Karpas-422 (cell line): ENCODE measurements at regions not wholly inside any gene's neighbourhood (a gene's known extent, or its start where the extent isn't known, plus 50 kb on each side); places are given as distances from the start of the nearest gene placed in this dataset.

Experiments used
- DNase-seq: peaks from one replicate; pipeline ENCODE4 v3.0.0-alpha.2; 2015
- H2AFZ ChIP-seq: fragments of 200-600 bp; sonication (generic); 2 replicates; pipeline ENCODE4 v1.6.1; 2014; ENCODE audit warnings: antibody characterized with exemption, low read length, mixed read lengths
- H3K27ac ChIP-seq: fragments of 200-600 bp; sonication (generic); 2 replicates; pipeline ENCODE4 v1.5.1; 2014; ENCODE audit warnings: mild to moderate bottlenecking, low read length, moderate library complexity
- H3K27me3 ChIP-seq: fragments of 200-600 bp; sonication (generic); 2 replicates; pipeline ENCODE4 v1.6.1; 2014; ENCODE audit warnings: low read length, mixed read lengths
- H3K36me3 ChIP-seq: fragments of 200-600 bp; sonication (generic); 2 replicates; pipeline ENCODE4 v1.6.1; 2014; ENCODE audit warnings: low read length, mixed read lengths; ENCODE audit not compliant: insufficient read depth
- H3K4me1 ChIP-seq: fragments of 200-600 bp; sonication (generic); 2 replicates; pipeline ENCODE4 v1.6.1; 2014; ENCODE audit warnings: mild to moderate bottlenecking, low read length, mixed read lengths
- H3K4me2 ChIP-seq: fragments of 200-600 bp; sonication (generic); 2 replicates; pipeline ENCODE4 v1.6.1; 2014; ENCODE audit warnings: low read length, low read depth, mild to moderate bottlenecking; ENCODE audit not compliant: poor library complexity, severe bottlenecking
- H3K4me3 ChIP-seq: fragments of 200-600 bp; sonication (generic); 2 replicates; pipeline ENCODE4 v1.5.1; 2014; ENCODE audit warnings: mild to moderate bottlenecking, antibody characterized with exemption, low read length, mixed read lengths
- H3K79me2 ChIP-seq: fragments of 200-600 bp; sonication (generic); 2 replicates; pipeline ENCODE4 v1.6.1; 2014; ENCODE audit warnings: mild to moderate bottlenecking, low read length, mixed read lengths
- H3K9ac ChIP-seq: fragments of 200-600 bp; sonication (generic); 2 replicates; pipeline ENCODE4 v1.6.0; 2014; ENCODE audit warnings: low read length
- H3K9me2 ChIP-seq: fragments of 200-600 bp; sonication (generic), shearing (Covaris generic); replicated peaks from 2 replicates; pipeline ENCODE4 v1.6.0; 2014; ENCODE audit warnings: mild to moderate bottlenecking, low read length, moderate library complexity; ENCODE audit not compliant: insufficient read depth
- H3K9me3 ChIP-seq: fragments of 300-700, 200-600 bp; sonication (generic); 2 replicates; pipeline ENCODE4 v1.6.1; 2014; ENCODE audit warnings: low read length, mixed read lengths
- H4K20me1 ChIP-seq: fragments of 200-600 bp; sonication (generic); 2 replicates; pipeline ENCODE4 v1.6.1; 2014; ENCODE audit warnings: mild to moderate bottlenecking, antibody characterized with exemption, low read length, low read depth; ENCODE audit not compliant: insufficient read depth

DNA sequence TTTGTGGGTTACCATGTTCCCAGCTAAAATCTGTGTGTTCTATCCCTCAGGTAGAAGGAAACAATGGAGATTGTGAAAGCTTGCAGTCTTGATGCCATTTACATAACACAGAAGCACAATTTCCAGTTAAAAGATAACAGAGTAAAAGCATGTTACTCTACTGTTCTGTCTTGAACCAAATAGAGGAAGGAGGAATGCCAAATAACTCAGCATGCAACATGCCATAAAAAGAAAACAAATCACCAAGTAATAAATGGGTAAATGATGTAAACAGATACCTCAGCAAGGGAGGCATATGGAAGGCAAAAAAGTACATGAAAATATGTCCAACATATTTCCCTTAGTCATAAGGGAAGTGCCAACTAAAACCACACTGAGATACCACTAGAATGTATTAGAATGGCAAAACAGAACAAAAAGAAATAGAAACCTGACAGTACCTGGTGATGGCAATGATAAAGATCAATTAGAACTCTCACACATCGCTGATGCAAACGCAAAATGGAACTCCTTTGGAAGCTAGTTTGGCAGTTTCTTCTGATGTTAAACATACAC, 502.6 kb upstream of the HS3ST1 start:
- Histone ChIP-seq H2AFZ (no peak overlapping the region), H3K4me2 (no peak overlapping the region), H3K9ac (no peak overlapping the region), H3K27me3 (no peaks in the 10 kb centered on the region), H3K9me2 (no peaks in the 10 kb centered on the region), H3K27ac (no peak overlapping the region), H4K20me1 (no peaks in the 10 kb centered on the region), H3K79me2 (no peaks in the 10 kb centered on the region), H3K4me1 (no peaks in the 10 kb centered on the region), H3K9me3 (peaks cover 5% of the 10 kb centered on the region), H3K36me3 (no peaks in the 10 kb centered on the region), H3K4me3 (no peak overlapping the region)
- DNase-seq, result no peak

DNA sequence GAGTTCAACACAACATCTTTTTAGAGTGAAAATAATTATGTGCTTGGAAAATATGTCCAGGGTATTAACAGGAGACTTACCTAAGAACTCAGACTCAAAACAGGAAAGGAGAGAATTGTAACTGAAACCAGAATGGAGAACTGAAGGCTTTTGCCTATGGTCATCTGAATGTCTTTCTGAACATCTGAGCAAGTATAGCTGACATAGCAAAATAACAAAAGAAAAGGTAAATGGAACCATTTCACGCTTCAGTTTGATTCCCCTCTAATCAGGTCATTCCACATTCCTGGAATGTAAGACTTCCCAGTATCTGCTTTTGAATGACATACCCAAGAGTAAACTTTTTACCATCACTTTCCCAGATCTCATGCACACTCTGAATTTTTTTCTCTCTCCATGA, 500.4 kb upstream of the HS3ST1 start:
- no peaks in the 10 kb centered on the region for H3K79me2 ChIP-seq

DNA sequence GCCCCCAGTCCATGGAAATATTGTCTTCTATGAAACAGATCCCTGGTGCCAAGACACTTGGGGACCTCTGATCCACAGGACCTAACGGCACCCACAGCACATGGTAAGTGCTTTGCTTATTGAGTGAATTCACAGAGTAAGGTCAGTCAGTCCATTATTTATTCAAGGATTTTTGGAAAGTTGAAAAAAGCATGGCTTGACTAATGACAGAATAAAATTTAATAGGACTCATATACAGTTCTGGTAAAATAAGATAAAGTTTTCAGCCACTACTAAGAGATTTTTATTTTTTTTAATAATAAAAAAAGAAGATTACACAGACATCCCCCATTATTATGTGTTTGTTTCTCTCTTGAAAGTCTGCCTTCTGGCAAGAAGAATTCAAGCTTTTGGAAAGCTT, 490.6 kb upstream of the HS3ST1 start:
- Histone ChIP-seq H3K27ac (no peak overlapping the region), H3K79me2 (no peaks in the 10 kb centered on the region), H3K9ac (no peak overlapping the region), H2AFZ (no peak overlapping the region), H3K27me3 (no peaks in the 10 kb centered on the region), H3K36me3 (no peaks in the 10 kb centered on the region), H3K9me2 (no peaks in the 10 kb centered on the region), H3K4me1 (no peaks in the 10 kb centered on the region), H3K9me3 (peaks cover 16% of the 10 kb centered on the region; the same call in 1 of the 2 replicates), H3K4me3 (no peak overlapping the region), H3K4me2 (no peak overlapping the region), H4K20me1 (no peaks in the 10 kb centered on the region)
- no peak for DNase-seq

More for the DNA sequence above, 500.4 kb upstream of the HS3ST1 start:
- no peaks in the 10 kb centered on the region for H4K20me1 ChIP-seq
- no peaks in the 10 kb centered on the region for H3K4me1 ChIP-seq
- H2AFZ ChIP-seq, result no peak overlapping the region
- no peaks in the 10 kb centered on the region for H3K9me2 ChIP-seq
- H3K4me2 ChIP-seq, result no peak overlapping the region
- peaks cover 5% of the 10 kb centered on the region for H3K9me3 ChIP-seq
- H3K9ac ChIP-seq, result no peak overlapping the region
- no peak for DNase-seq
- H3K4me3 ChIP-seq, result no peak overlapping the region
- H3K27ac ChIP-seq, result no peak overlapping the region
- no peaks in the 10 kb centered on the region for H3K27me3 ChIP-seq
- H3K36me3 ChIP-seq, result no peaks in the 10 kb centered on the region

DNA sequence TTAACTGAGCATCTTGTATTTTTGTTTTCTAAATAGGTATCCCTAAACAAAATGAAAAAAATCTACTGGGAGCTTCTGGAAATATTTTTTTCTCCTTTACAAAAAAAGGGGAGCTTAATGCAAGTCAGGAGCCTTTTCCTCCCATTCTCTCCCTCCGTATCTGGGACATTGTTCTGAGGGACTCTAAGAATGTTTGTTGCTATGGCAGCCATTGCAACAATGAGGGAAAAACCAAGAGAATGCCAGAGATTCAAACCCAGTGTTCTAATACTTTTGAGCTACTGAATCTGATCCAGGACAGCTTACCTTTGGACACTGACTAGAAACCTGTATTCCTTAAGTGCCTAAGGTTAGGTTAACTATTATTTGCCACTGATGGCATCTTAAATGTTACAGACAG, 485.7 kb upstream of the HS3ST1 start:
- Histone ChIP-seq H4K20me1 (no peaks in the 10 kb centered on the region), H3K4me3 (no peak overlapping the region), H3K4me2 (no peak overlapping the region), H3K27ac (no peak overlapping the region), H3K27me3 (no peaks in the 10 kb centered on the region), H3K9ac (no peak overlapping the region), H3K36me3 (no peaks in the 10 kb centered on the region), H3K9me3 (peaks cover 20% of the 10 kb centered on the region; the same call in 1 of the 2 replicates), H3K9me2 (no peaks in the 10 kb centered on the region), H3K79me2 (no peaks in the 10 kb centered on the region), H2AFZ (no peak overlapping the region), H3K4me1 (no peaks in the 10 kb centered on the region)
- no peak for DNase-seq

DNA sequence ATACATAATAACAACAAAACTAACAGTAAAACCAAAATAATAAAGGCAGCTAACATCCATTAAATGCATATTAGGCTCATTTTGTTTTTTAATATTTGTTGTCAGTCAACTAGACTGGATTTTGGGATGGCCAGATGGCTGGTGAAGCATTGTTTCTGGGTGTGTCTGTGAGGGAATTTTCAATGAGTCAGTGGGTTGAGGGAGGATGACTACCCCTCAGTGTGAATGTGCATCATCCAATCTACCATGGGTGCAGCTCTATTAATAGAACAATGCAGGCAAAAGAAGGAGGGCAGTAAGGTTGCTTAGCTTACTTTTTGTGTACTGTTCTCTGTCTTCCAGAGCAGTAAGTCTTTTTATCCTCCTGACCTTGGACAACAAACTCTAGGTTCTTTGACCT, 484.2 kb upstream of the HS3ST1 start:
- no peaks in the 10 kb centered on the region for H3K79me2 ChIP-seq
- no peak overlapping the region for H3K4me2 ChIP-seq
- H3K4me1 ChIP-seq, result no peaks in the 10 kb centered on the region
- H4K20me1 ChIP-seq, result no peaks in the 10 kb centered on the region
- no peaks in the 10 kb centered on the region for H3K27me3 ChIP-seq
- DNase-seq, result no peak
- H2AFZ ChIP-seq, result no peak overlapping the region
- no peaks in the 10 kb centered on the region for H3K36me3 ChIP-seq
- peaks cover 27% of the 10 kb centered on the region; the same call in 1 of the 2 replicates for H3K9me3 ChIP-seq
- H3K9ac ChIP-seq, result no peak overlapping the region
- H3K9me2 ChIP-seq, result no peaks in the 10 kb centered on the region
- no peak overlapping the region for H3K27ac ChIP-seq
- no peak overlapping the region for H3K4me3 ChIP-seq

DNA sequence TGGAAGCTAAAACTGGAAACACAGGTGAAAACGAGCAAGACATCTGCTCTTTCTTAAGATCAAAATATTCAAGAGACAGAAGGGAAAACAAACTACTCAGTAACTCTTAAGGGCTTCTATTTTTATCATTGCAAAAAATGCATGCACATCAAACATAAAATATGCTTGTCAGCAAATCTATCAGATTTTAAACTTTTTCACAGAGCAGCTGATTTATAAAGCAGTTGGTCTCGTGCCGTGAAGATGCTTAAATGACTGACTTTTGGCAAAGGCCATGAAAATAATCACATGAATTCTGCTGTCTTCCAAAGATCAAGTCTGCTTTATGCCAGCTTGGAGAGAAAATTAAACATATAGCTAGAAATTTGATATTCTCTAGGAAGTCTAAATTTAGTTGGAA, 482.1 kb upstream of the HS3ST1 start:
- Histone ChIP-seq H4K20me1 (no peaks in the 10 kb centered on the region), H3K9ac (no peak overlapping the region), H3K27me3 (no peaks in the 10 kb centered on the region), H3K4me3 (no peak overlapping the region), H2AFZ (no peak overlapping the region), H3K9me3 (peaks cover 27% of the 10 kb centered on the region), H3K36me3 (no peaks in the 10 kb centered on the region), H3K4me2 (no peak overlapping the region), H3K9me2 (no peaks in the 10 kb centered on the region), H3K79me2 (no peaks in the 10 kb centered on the region), H3K4me1 (no peaks in the 10 kb centered on the region), H3K27ac (no peak overlapping the region)
- DNase-seq, result no peak

DNA sequence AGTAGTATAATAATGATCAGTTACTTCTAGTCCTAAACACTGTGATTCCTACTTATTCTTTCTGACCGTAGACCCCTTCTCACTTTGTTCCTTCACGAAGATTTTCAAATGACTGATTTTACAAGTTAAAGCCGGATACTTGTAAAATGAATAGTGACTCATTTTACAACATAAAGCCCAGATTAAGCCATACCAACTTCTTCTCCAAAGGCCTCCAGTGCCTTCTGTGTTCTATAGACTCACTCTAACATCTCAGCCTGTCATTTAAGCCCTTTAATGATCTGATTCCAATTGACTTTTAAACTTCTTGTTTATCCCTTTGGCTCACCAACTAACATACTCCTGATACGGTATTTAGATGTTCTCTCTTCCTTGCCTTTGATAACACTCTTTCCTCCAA, 480.0 kb upstream of the HS3ST1 start:
- Histone ChIP-seq H3K9me3 (peaks cover 23% of the 10 kb centered on the region), H3K27ac (no peak overlapping the region), H3K4me3 (no peak overlapping the region), H3K36me3 (no peaks in the 10 kb centered on the region), H3K79me2 (no peaks in the 10 kb centered on the region), H3K9me2 (no peaks in the 10 kb centered on the region), H4K20me1 (no peaks in the 10 kb centered on the region), H3K4me2 (no peak overlapping the region), H3K4me1 (no peaks in the 10 kb centered on the region), H2AFZ (no peak overlapping the region), H3K9ac (no peak overlapping the region), H3K27me3 (no peaks in the 10 kb centered on the region)
- DNase-seq, result no peak

DNA sequence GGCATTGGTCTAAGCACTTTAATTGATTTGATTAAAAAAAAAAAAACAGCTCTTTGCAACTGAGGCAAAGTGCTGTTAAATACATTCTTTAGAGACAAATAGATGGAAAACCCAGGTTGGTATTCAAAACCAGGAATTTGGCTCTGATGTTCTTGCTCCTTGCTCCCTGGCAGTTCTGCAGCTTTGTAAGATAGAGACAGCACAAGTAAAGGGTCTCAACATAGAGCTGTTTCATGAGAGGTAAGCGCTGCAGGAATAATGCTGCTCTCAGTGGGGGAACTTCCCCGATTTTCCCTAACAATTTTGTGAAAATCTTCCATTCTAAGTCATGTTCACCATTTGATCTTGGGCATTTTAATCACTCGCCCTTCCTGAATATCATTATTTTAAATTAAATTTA, 479.5 kb upstream of the HS3ST1 start:
- no peaks in the 10 kb centered on the region for H3K9me2 ChIP-seq
- no peak for DNase-seq
- H3K4me2 ChIP-seq, result no peak overlapping the region
- H3K79me2 ChIP-seq, result no peaks in the 10 kb centered on the region
- H3K4me3 ChIP-seq, result no peak overlapping the region
- no peak overlapping the region for H3K27ac ChIP-seq
- H3K9ac ChIP-seq, result no peak overlapping the region
- H3K9me3 ChIP-seq, result peaks cover 23% of the 10 kb centered on the region
- no peak overlapping the region for H2AFZ ChIP-seq
- no peaks in the 10 kb centered on the region for H3K4me1 ChIP-seq
- H3K27me3 ChIP-seq, result no peaks in the 10 kb centered on the region
- H3K36me3 ChIP-seq, result no peaks in the 10 kb centered on the region
- H4K20me1 ChIP-seq, result no peaks in the 10 kb centered on the region
